ENCODE measurements at regions not wholly inside any gene's neighbourhood (a gene's known extent, or its start where the extent isn't known, plus 50 kb on each side); places are given as distances from the start of the nearest gene placed in this dataset.
"Not testable (repeated sequence)": the region's sequence is repeated elsewhere in the genome, so short reads cannot be mapped to it uniquely, and the experiment has no call there.

- DNase-seq (ENCODE audit: low spot score) = not testable (repeated sequence)
Observed at GRCh38 chr9:81013191-81013590, 676.2 kb downstream of the TLE1 start.

- no peak for DNase-seq (ENCODE audit: low spot score)
Observed at GRCh38 chr9:81002906-81003305, 686.4 kb downstream of the TLE1 start.

- DNase-seq (ENCODE audit: low spot score) = no peak
Observed at GRCh38 chr9:81002242-81002641, 687.1 kb downstream of the TLE1 start.

- no peak for DNase-seq (ENCODE audit: low spot score)
Observed at GRCh38 chr9:80995759-80996158, 693.6 kb downstream of the TLE1 start.

- no peak for DNase-seq (ENCODE audit: low spot score)
Observed at GRCh38 chr9:80994892-80995291, 694.5 kb downstream of the TLE1 start.

GRCh38 chr9:80985595-80985994 is 703.8 kb downstream of the TLE1 start:
- DNase-seq (ENCODE audit: low spot score) = not testable (repeated sequence)

- DNase-seq (ENCODE audit: low spot score) = no peak
Observed at GRCh38 chr9:80976403-80976802, 712.9 kb downstream of the TLE1 start.

- not testable (repeated sequence) for DNase-seq (ENCODE audit: low spot score)
Observed at GRCh38 chr9:80970377-80970776, 719.0 kb downstream of the TLE1 start.

- no peak for DNase-seq (ENCODE audit: low spot score)
Observed at GRCh38 chr9:80968611-80969010, 720.7 kb downstream of the TLE1 start.

GRCh38 chr9:80964914-80965313 is 724.4 kb downstream of the TLE1 start:
- DNase-seq (ENCODE audit: low spot score) = no peak

GRCh38 chr9:80964374-80964773 is 725.0 kb downstream of the TLE1 start:
- no peak for DNase-seq (ENCODE audit: low spot score)

- DNase-seq (ENCODE audit: low spot score) = no peak
Observed at GRCh38 chr9:80957801-80958200, 731.5 kb downstream of the TLE1 start.

- no peak for DNase-seq (ENCODE audit: low spot score)
Observed at GRCh38 chr9:80954521-80954920, 734.8 kb downstream of the TLE1 start.

- DNase-seq (ENCODE audit: low spot score) = no peak
Observed at GRCh38 chr9:80952363-80952922, 736.9 kb downstream of the TLE1 start.

- no peak for DNase-seq (ENCODE audit: low spot score)
Observed at GRCh38 chr9:80951675-80952074, 737.7 kb downstream of the TLE1 start.

GRCh38 chr9:80948876-80949275 is 740.5 kb downstream of the TLE1 start:
- DNase-seq (ENCODE audit: low spot score) = no peak

- no peak for DNase-seq (ENCODE audit: low spot score)
Observed at GRCh38 chr9:80948066-80948465, 741.3 kb downstream of the TLE1 start.

- no peak for DNase-seq (ENCODE audit: low spot score)
Observed at GRCh38 chr9:80946496-80947170, 742.7 kb downstream of the TLE1 start.

GRCh38 chr9:80945436-80945835 is 743.9 kb downstream of the TLE1 start:
- DNase-seq (ENCODE audit: low spot score) = no peak

GRCh38 chr9:80937645-80938044 is 751.7 kb downstream of the TLE1 start:
- no peak for DNase-seq (ENCODE audit: low spot score)

- no peak for DNase-seq (ENCODE audit: low spot score)
Observed at GRCh38 chr9:80934095-80934494, 755.3 kb downstream of the TLE1 start.

- DNase-seq (ENCODE audit: low spot score) = no peak
Observed at GRCh38 chr9:80932947-80933780, 756.2 kb downstream of the TLE1 start.

- no peak for DNase-seq (ENCODE audit: low spot score)
Observed at GRCh38 chr9:80932181-80932580, 757.2 kb downstream of the TLE1 start.

Measured in CD4-positive, alpha-beta T cell treated with Interleukin-15 for 4 hours (primary cell).